ENCODE measurements at regions not wholly inside any gene's neighbourhood (a gene's known extent, or its start where the extent isn't known, plus 50 kb on each side); places are given as distances from the start of the nearest gene placed in this dataset.

- H3K9me3 Mint-ChIP-seq: peaks cover 13% of the 10 kb centered on the region
- no peaks in the 10 kb centered on the region for H3K27me3 Mint-ChIP-seq
- no peaks in the 10 kb centered on the region for H3K36me3 Mint-ChIP-seq (ENCODE audit: low read depth)
- TF ChIP-seq CTCF (IDR thresholded peaks at IDR 0.05): no peak
- CTCF ChIA-PET: no interaction called here
- no peaks in the 10 kb centered on the region for H3K4me1 Mint-ChIP-seq (ENCODE audit: low read depth)
- ATAC-seq (no peak), DNase-seq (no peak)
- no peak overlapping the region for H3K27ac Mint-ChIP-seq
- H3K4me3 Mint-ChIP-seq: no peak overlapping the region
- POLR2A ChIA-PET: no interaction called here
- intact Hi-C loops (cut with micrococcal nuclease): no loop called here
Measured at GRCh38 chr15:25180606-25181292, 226.0 kb downstream of the SNRPN start.

GRCh38 chr15:25181293-25182097 lies 226.7 kb downstream of the SNRPN start:
- H3K27ac Mint-ChIP-seq: no peak overlapping the region
- intact Hi-C loops (cut with micrococcal nuclease): no loop called here
- peaks cover 7% of the 10 kb centered on the region for H3K9me3 Mint-ChIP-seq
- H3K4me1 Mint-ChIP-seq (ENCODE audit: low read depth): no peaks in the 10 kb centered on the region
- H3K27me3 Mint-ChIP-seq: no peaks in the 10 kb centered on the region
- ChIA-PET CTCF (no interaction called here), POLR2A (no interaction called here)
- TF ChIP-seq CTCF (IDR thresholded peaks at IDR 0.05): no peak
- H3K36me3 Mint-ChIP-seq (ENCODE audit: low read depth): no peaks in the 10 kb centered on the region
- no peak for ATAC-seq
- no peak overlapping the region for H3K4me3 Mint-ChIP-seq
- no peak for DNase-seq

GRCh38 chr15:25182098-25182478 lies 227.3 kb downstream of the SNRPN start:
- no peaks in the 10 kb centered on the region for H3K27me3 Mint-ChIP-seq

GRCh38 chr15:25182736-25183445 lies 228.1 kb downstream of the SNRPN start:
- DNase-seq: no peak
- Mint-ChIP-seq H3K9me3 (peaks cover 5% of the 10 kb centered on the region), H3K27me3 (no peaks in the 10 kb centered on the region), H3K36me3 (ENCODE audit: low read depth) (no peaks in the 10 kb centered on the region), H3K27ac (no peak overlapping the region), H3K4me1 (ENCODE audit: low read depth) (no peaks in the 10 kb centered on the region), H3K4me3 (no peak overlapping the region)
- CTCF ChIA-PET: no interaction called here
- TF ChIP-seq CTCF (IDR thresholded peaks at IDR 0.05): no peak
- no peak for ATAC-seq
- intact Hi-C loops (cut with micrococcal nuclease): no loop called here
- POLR2A ChIA-PET: interaction anchor here (0.8 kb wide), 1 partner anchor 317 kb away, joined by 3 read pairs; no protein-coding TSS in a partner anchor

More at GRCh38 chr15:25182098-25182478, 227.3 kb downstream of the SNRPN start:
- CTCF ChIA-PET: no interaction called here
- intact Hi-C loops (cut with micrococcal nuclease): no loop called here
- DNase-seq (no peak), ATAC-seq (no peak)
- Mint-ChIP-seq H3K4me1 (ENCODE audit: low read depth) (no peaks in the 10 kb centered on the region), H3K36me3 (ENCODE audit: low read depth) (no peaks in the 10 kb centered on the region), H3K4me3 (no peak overlapping the region), H3K9me3 (peaks cover 5% of the 10 kb centered on the region), H3K27ac (no peak overlapping the region)
- POLR2A ChIA-PET: interaction anchor here (0.8 kb wide), 1 partner anchor 317 kb away, joined by 3 read pairs; no protein-coding TSS in a partner anchor
- TF ChIP-seq CTCF (IDR thresholded peaks at IDR 0.05): no peak
